H1 (cell line): ENCODE measurements at regions not wholly inside any gene's neighbourhood (a gene's known extent, or its start where the extent isn't known, plus 50 kb on each side); places are given as distances from the start of the nearest gene placed in this dataset.

Experiments
- CTCF ChIA-PET: fragments of 300-600 bp; sonication (Branson Sonifier 250); formaldehyde crosslinking; loops from one replicate; lab custom pipeline; 2021; ENCODE audit not compliant: partially characterized antibody; lab: Charles Lee
- POLR2A ChIA-PET: fragments of 300-600 bp; sonication (Branson Sonifier 250); formaldehyde crosslinking; loops from one replicate; lab custom pipeline; 2021; ENCODE audit warnings: inconsistent platforms; ENCODE audit not compliant: partially characterized antibody; lab: Charles Lee
- DNase-seq, 2 experiments: peaks; one replicate each; pipeline versions ENCODE4 v3.0.0 to v3.0.0-alpha.2; 2010 to 2022; ENCODE audit warnings: low spot score in 2 of 2, low read depth in 1 of 2, mixed read lengths in 1 of 2
- FAIRE-seq: peaks from 2 replicates; lab custom pipeline; 2011; peaks lifted over from hg19 to GRCh38; lab: Jason Lieb, UNC
- H2AFZ ChIP-seq: 2 replicates; pipeline ENCODE4 v1.8.1; 2012; ENCODE audit warnings: low read length, inconsistent platforms
- H2AK5ac ChIP-seq: 2 replicates; pipeline ENCODE4 v1.6.1; 2013; ENCODE audit warnings: low read depth, low read length
- H2BK120ac ChIP-seq: replicated peaks from 2 replicates; pipeline ENCODE3; 2013; ENCODE audit warnings: low read depth, low read length, inconsistent platforms
- H2BK12ac ChIP-seq: 2 replicates; pipeline ENCODE4 v1.6.1; 2013; ENCODE audit warnings: low read depth, low read length
- H2BK15ac ChIP-seq: 2 replicates; pipeline ENCODE4 v1.6.1; 2013; ENCODE audit warnings: low read length
- H2BK20ac ChIP-seq: 2 replicates; pipeline ENCODE4 v1.6.1; 2013; ENCODE audit warnings: low read length
- H2BK5ac ChIP-seq: 2 replicates; pipeline ENCODE4 v1.6.1; 2013; ENCODE audit warnings: low read depth, low read length
- H3K14ac ChIP-seq: 2 replicates; pipeline ENCODE4 v1.6.1; 2013; ENCODE audit warnings: inconsistent platforms; ENCODE audit not compliant: insufficient read length
- H3K18ac ChIP-seq: 2 replicates; pipeline ENCODE4 v1.6.1; 2013; ENCODE audit warnings: low read length; ENCODE audit errors: extremely low read depth
- H3K23ac ChIP-seq: 2 replicates; pipeline ENCODE4 v1.6.1; 2013; ENCODE audit warnings: inconsistent platforms; ENCODE audit not compliant: insufficient read length
- H3K23me2 ChIP-seq: 2 replicates; pipeline ENCODE4 v1.6.1; 2013; ENCODE audit warnings: low read depth, low read length
- H3K27ac ChIP-seq: 2 replicates; pipeline ENCODE4 v1.6.1; 2011; ENCODE audit warnings: low read depth, low read length, inconsistent platforms
- H3K27me3 ChIP-seq, 4 experiments: replicated peaks in 1 of 4; 1 replicate in 1 of 4; 2 replicates in 3 of 4; pipeline versions ENCODE4 v1.6.1 to v1.8.1; 2011 to 2013; ENCODE audit warnings: low read length in 3 of 4, mild to moderate bottlenecking in 3 of 4, inconsistent platforms in 2 of 4, mixed read lengths in 2 of 4, moderate library complexity in 1 of 4; ENCODE audit not compliant: control insufficient read depth in 3 of 4, insufficient read depth in 3 of 4; ENCODE audit errors: extremely low read depth in 1 of 4
- H3K36me3 ChIP-seq, 4 experiments: 2 replicates each; pipeline versions ENCODE4 v1.6.1 to v1.8.1; 2011 to 2013; ENCODE audit warnings: mild to moderate bottlenecking in 4 of 4, low read length in 3 of 4, moderate library complexity in 2 of 4, control low read depth in 1 of 4, inconsistent platforms in 1 of 4; ENCODE audit not compliant: insufficient read depth in 4 of 4, control insufficient read depth in 2 of 4
- H3K4ac ChIP-seq: replicated peaks from 2 replicates; pipeline ENCODE3; 2013; ENCODE audit warnings: low read length, low read depth, mixed read lengths, inconsistent platforms; ENCODE audit not compliant: insufficient read length
- H3K4me1 ChIP-seq, 4 experiments: replicated peaks in 1 of 4; 1 replicate in 1 of 4; 2 replicates in 3 of 4; pipeline versions ENCODE4 v1.6.1 to v1.8.1; 2011 to 2013; ENCODE audit warnings: low read length in 3 of 4, inconsistent platforms in 2 of 4, mixed read lengths in 1 of 4; ENCODE audit not compliant: insufficient read depth in 4 of 4, control insufficient read depth in 3 of 4
- H3K4me2 ChIP-seq, 2 experiments: 2 replicates each; pipeline versions ENCODE4 v1.6.1 to v1.8.1; 2011 to 2013; ENCODE audit warnings: low read depth in 2 of 2, low read length in 2 of 2, control low read depth in 1 of 2, inconsistent platforms in 1 of 2, mild to moderate bottlenecking in 1 of 2; ENCODE audit not compliant: insufficient read depth in 1 of 2
- H3K4me3 ChIP-seq, 4 experiments: fragments of 200-600, 300-600 bp in 1 of 4; sonication (generic), shearing (Covaris generic), sonication (Bioruptor Twin) in 1 of 4; 2 replicates each; pipeline versions ENCODE4 v1.5.1 to v1.8.1; 2011 to 2016; ENCODE audit warnings: low read length in 4 of 4, low read depth in 3 of 4, control low read depth in 2 of 4, inconsistent platforms in 2 of 4, mild to moderate bottlenecking in 2 of 4, mixed read lengths in 1 of 4, moderate library complexity in 1 of 4; ENCODE audit not compliant: insufficient read depth in 2 of 4; ENCODE audit errors: extremely low read depth in 1 of 4
- H3K56ac ChIP-seq: replicated peaks from 2 replicates; pipeline ENCODE3; 2013; ENCODE audit warnings: low read depth, mild to moderate bottlenecking, mixed read lengths, low read length, inconsistent platforms; ENCODE audit not compliant: insufficient read length
- H3K79me1 ChIP-seq: 2 replicates; pipeline ENCODE4 v1.6.1; 2013; ENCODE audit warnings: low read depth, low read length, control low read depth
- H3K79me2 ChIP-seq, 2 experiments: 2 replicates each; pipeline versions ENCODE4 v1.6.1 to v1.8.1; 2012 to 2013; ENCODE audit warnings: low read length in 2 of 2, mild to moderate bottlenecking in 2 of 2, inconsistent platforms in 1 of 2; ENCODE audit not compliant: insufficient read depth in 2 of 2, control insufficient read depth in 1 of 2
- H3K9ac ChIP-seq, 4 experiments: replicated peaks in 1 of 4; 1 replicate in 1 of 4; 2 replicates in 3 of 4; pipeline versions ENCODE4 v1.6.1 to v1.8.1; 2011 to 2013; ENCODE audit warnings: low read depth in 3 of 4, low read length in 3 of 4, control low read depth in 2 of 4, mild to moderate bottlenecking in 2 of 4, moderate library complexity in 2 of 4, inconsistent platforms in 1 of 4; ENCODE audit errors: extremely low read depth in 1 of 4
- H3K9me3 ChIP-seq, 2 experiments: 2 replicates each; pipeline versions ENCODE4 v1.6.1 to v1.8.1; 2012 to 2013; ENCODE audit warnings: mild to moderate bottlenecking in 2 of 2, moderate library complexity in 2 of 2, control low read depth in 1 of 2, inconsistent platforms in 1 of 2, low read depth in 1 of 2, low read length in 1 of 2, mixed read lengths in 1 of 2; ENCODE audit not compliant: insufficient read depth in 2 of 2
- H4K20me1 ChIP-seq, 2 experiments: replicated peaks in 1 of 2; 2 replicates each; pipeline versions ENCODE3 to v1.8.1; 2011 to 2013; ENCODE audit warnings: inconsistent platforms in 2 of 2, low read length in 2 of 2, mild to moderate bottlenecking in 1 of 2; ENCODE audit not compliant: insufficient read depth in 2 of 2, control insufficient read depth in 1 of 2
- H4K5ac ChIP-seq: 2 replicates; pipeline ENCODE4 v1.6.1; 2013; ENCODE audit warnings: low read length, low read depth, mixed read lengths, inconsistent platforms; ENCODE audit not compliant: insufficient read length
- H4K8ac ChIP-seq: 2 replicates; pipeline ENCODE4 v1.8.0; 2013; ENCODE audit warnings: mild to moderate bottlenecking, moderate library complexity, low read length, inconsistent platforms; ENCODE audit not compliant: insufficient read depth; ENCODE audit errors: extremely low read depth
- H4K91ac ChIP-seq: replicated peaks from 2 replicates; pipeline ENCODE3; 2013; ENCODE audit warnings: low read length, mixed read lengths, inconsistent platforms; ENCODE audit not compliant: insufficient read length
- CREB1 ChIP-seq: IDR thresholded peaks from 2 replicates; pipeline ENCODE4 v1.6.1; 2012; ENCODE audit warnings: inconsistent platforms
- EP300 ChIP-seq, 2 experiments: IDR thresholded peaks; 1 replicate in 1 of 2; 2 replicates in 1 of 2; pipeline ENCODE4 v1.6.1; 2011 to 2012; ENCODE audit warnings: low read depth in 2 of 2, low read length in 2 of 2, mild to moderate bottlenecking in 2 of 2, borderline replicate concordance in 1 of 2, inconsistent platforms in 1 of 2, moderate library complexity in 1 of 2
- WGBS, 2 experiments: shearing (Covaris generic) in 1 of 2; methylation state at CpG; one replicate each; pipeline versions ENCODE4 v1.1.6 to v1.1.7; 2013 to 2015; ENCODE audit warnings: low lambda C conversion rate in 2 of 2, mixed read lengths in 2 of 2, inconsistent platforms in 1 of 2, low coverage in 1 of 2, missing lambda C conversion rate in 1 of 2; ENCODE audit not compliant: insufficient replicate concordance in 2 of 2, insufficient coverage in 1 of 2, insufficient read length in 1 of 2; ENCODE audit errors: extremely low coverage in 1 of 2, missing lambda C conversion rate in 1 of 2; 5-methylcytosine and 5-hydroxymethylcytosine counted together

DNA sequence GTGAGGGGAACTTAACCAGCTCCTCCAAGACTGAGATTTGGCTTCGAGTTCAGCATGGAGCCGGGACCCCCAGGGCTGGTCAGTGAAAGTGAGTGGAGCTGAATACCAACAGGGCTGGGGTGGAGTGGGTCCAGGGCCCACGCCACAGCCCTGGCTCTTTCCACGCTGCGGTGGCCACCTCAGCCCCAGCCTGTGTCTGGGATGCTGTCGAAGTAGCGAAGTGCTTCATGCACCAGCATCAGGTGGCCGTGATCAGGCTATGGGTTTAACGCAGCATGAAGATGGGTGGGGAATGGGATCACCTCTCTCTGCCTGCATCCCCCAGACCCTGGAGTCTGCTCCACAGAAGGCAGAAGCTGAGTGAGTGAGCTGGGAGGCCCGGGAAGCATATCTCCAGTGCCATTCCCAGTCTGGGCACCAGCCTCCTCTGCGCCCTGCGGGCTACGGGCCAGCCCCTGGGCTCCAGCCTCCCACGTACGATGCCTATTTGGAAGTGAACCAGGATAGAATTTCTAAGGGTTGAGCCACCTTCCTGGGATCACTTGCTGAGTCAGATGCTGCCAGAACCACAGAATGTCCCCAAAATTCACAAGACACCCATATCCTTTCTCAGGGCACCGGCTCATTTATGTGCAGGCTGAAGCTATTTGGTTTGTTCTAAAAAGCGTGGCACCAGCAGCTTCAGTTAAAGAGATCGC is 131.1 kb upstream of the CHST15 start:
- H3K14ac ChIP-seq = no peak overlapping the region
- no peaks in the 10 kb centered on the region; a peak in 1 of 8 replicates for H3K36me3 ChIP-seq
- WGBS, 2 experiments = 92% methylated on average over 18 of the region's 18 CpGs; no CpG with 5 or more reads in 1 of the 2 experiments
- H4K20me1 ChIP-seq = no peaks in the 10 kb centered on the region
- no peak overlapping the region for H3K18ac ChIP-seq
- H2BK120ac ChIP-seq = no peak overlapping the region
- H3K56ac ChIP-seq = no peak overlapping the region
- H2BK20ac ChIP-seq = no peak overlapping the region; the same call in 1 of the 2 replicates
- H2AK5ac ChIP-seq = no peak overlapping the region
- no peaks in the 10 kb centered on the region for H3K79me1 ChIP-seq
- no peak overlapping the region for H4K91ac ChIP-seq
- FAIRE-seq = no peak
- no peaks in the 10 kb centered on the region; a peak in 2 of 7 replicates for H3K27me3 ChIP-seq
- H2BK5ac ChIP-seq = no peak overlapping the region
- no peak overlapping the region for H4K5ac ChIP-seq
- H3K9ac ChIP-seq = no peak overlapping the region
- H4K8ac ChIP-seq = no peak overlapping the region
- 0 out of 2 replicates have a peak overlapping the region, but pooled peaks have one; percentile 9 for H2BK12ac ChIP-seq
- H3K27ac ChIP-seq = no peak overlapping the region
- no peak overlapping the region for H3K23ac ChIP-seq
- no peak for DNase-seq
- CTCF ChIA-PET = interaction anchor here (1.0 kb wide), 1 partner anchor 25 kb away, joined by 3 read pairs; no protein-coding TSS in a partner anchor
- peaks cover 0 to 8% (median 6%) of the 10 kb centered on the region in 4 experiments; a peak in 3 of 7 replicates for H3K4me1 ChIP-seq
- POLR2A ChIA-PET = no interaction called here
- no peak overlapping the region for H3K4me2 ChIP-seq
- no peaks in the 10 kb centered on the region for H3K79me2 ChIP-seq
- H3K4me3 ChIP-seq = no peak overlapping the region
- peaks cover 0 to 24% of the 10 kb centered on the region in 2 experiments; a peak in 3 of 4 replicates for H3K9me3 ChIP-seq
- H2BK15ac ChIP-seq = no peak overlapping the region
- no peaks in the 10 kb centered on the region for H3K23me2 ChIP-seq
- H3K4ac ChIP-seq = no peak overlapping the region
- H2AFZ ChIP-seq = no peak overlapping the region
- TF ChIP-seq CREB1 (no peak), EP300 (IDR thresholded peaks at IDR 0.05; ENCODE audit: borderline replicate concordance in 1 of 2, low read depth in 2 of 2, low read length in 2 of 2) (no peak)
